ENCODE measurements at regions not wholly inside any gene's neighbourhood (a gene's known extent, or its start where the extent isn't known, plus 50 kb on each side); places are given as distances from the start of the nearest gene placed in this dataset.

DNA sequence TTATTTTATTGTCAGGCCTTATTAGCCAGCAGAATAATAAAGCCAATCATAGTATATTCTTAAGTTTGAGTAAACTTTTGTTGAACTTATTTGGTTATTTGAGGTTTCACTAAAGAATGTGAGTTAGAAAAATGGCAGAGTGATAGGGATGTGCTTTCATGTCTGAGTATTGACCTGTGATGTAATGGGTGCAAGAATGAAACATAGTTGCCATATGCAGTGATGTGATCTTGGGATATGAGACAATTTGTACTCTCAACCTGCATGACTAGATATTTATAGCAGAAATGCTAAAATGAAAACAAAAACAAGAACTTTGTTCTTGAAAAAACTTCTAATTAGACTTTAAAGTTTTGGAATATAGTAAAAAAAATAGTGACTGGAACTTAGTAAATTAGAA lies 97.9 kb downstream of the DISP1 start:
- intact Hi-C loops (cut with DNase I, micrococcal nuclease) = no loop called here
- TF ChIP-seq, protein P1, sequence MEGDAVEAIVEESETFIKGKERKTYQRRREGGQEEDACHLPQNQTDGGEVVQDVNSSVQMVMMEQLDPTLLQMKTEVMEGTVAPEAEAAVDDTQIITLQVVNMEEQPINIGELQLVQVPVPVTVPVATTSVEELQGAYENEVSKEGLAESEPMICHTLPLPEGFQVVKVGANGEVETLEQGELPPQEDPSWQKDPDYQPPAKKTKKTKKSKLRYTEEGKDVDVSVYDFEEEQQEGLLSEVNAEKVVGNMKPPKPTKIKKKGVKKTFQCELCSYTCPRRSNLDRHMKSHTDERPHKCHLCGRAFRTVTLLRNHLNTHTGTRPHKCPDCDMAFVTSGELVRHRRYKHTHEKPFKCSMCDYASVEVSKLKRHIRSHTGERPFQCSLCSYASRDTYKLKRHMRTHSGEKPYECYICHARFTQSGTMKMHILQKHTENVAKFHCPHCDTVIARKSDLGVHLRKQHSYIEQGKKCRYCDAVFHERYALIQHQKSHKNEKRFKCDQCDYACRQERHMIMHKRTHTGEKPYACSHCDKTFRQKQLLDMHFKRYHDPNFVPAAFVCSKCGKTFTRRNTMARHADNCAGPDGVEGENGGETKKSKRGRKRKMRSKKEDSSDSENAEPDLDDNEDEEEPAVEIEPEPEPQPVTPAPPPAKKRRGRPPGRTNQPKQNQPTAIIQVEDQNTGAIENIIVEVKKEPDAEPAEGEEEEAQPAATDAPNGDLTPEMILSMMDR (IDR thresholded peaks at IDR 0.05) = no peak
- peaks cover 6% of the 10 kb centered on the region for H3K4me1 ChIP-seq (ENCODE audit: low read depth)
- peaks cover 11% of the 10 kb centered on the region for H3K9me3 ChIP-seq
- DNase-seq (no peak), ATAC-seq (no peak)
- H3K36me3 ChIP-seq (ENCODE audit: low read depth) = no peaks in the 10 kb centered on the region
- H3K4me3 ChIP-seq = no peak overlapping the region

GRCh38 chr1:222914861-222915632 lies 100.2 kb downstream of the DISP1 start:
- TF ChIP-seq, protein P1 (IDR thresholded peaks at IDR 0.05) = no peak
- intact Hi-C loops (cut with DNase I, micrococcal nuclease) = no loop called here
- peaks cover 12% of the 10 kb centered on the region for H3K9me3 ChIP-seq
- ATAC-seq (no peak), DNase-seq (no peak)
- H3K4me1 ChIP-seq (ENCODE audit: low read depth) = peaks cover 6% of the 10 kb centered on the region
- no peak overlapping the region for H3K4me3 ChIP-seq
- H3K36me3 ChIP-seq (ENCODE audit: low read depth) = no peaks in the 10 kb centered on the region

DNA sequence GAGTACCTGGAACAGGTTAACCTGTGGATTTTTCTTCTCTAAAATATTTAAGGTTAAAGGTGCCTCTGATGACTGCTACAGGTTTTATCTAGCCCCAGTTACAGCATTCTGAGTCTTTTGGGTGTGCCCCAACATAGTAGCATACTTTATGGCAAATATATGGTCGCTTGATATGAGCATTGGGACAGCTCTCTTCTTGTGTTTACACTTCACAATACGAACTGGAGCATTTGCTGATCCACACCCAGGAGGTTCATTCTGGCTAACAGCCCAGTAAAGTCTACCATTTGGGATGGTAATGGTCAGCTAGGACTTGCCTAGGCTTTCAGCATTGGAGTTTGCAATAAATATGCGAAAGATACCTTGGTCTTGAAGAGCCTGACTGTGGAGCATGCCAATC lies 101.3 kb downstream of the DISP1 start:
- Histone ChIP-seq H3K4me3 (no peak overlapping the region), H3K36me3 (ENCODE audit: low read depth) (no peaks in the 10 kb centered on the region), H3K4me1 (ENCODE audit: low read depth) (peaks cover 6% of the 10 kb centered on the region), H3K9me3 (peaks cover 12% of the 10 kb centered on the region)
- ATAC-seq (peak; percentile 80), DNase-seq (peak in 1 of 3 donors; percentile 32)
- intact Hi-C loops (cut with DNase I, micrococcal nuclease) = no loop called here
- TF ChIP-seq, protein P1 (IDR thresholded peaks at IDR 0.05) = no peak

GRCh38 chr1:222918801-222919477 lies 104.1 kb downstream of the DISP1 start:
- Histone ChIP-seq H3K4me3 (no peak overlapping the region), H3K36me3 (ENCODE audit: low read depth) (no peaks in the 10 kb centered on the region), H3K4me1 (ENCODE audit: low read depth) (peaks cover 6% of the 10 kb centered on the region), H3K9me3 (peaks cover 12% of the 10 kb centered on the region)
- intact Hi-C loops (cut with DNase I, micrococcal nuclease) = no loop called here
- TF ChIP-seq, protein P1 (IDR thresholded peaks at IDR 0.05) = no peak
- no peak for DNase-seq
- no peak for ATAC-seq

GRCh38 chr1:222919478-222919865 lies 104.6 kb downstream of the DISP1 start:
- Histone ChIP-seq H3K4me1 (ENCODE audit: low read depth) (peaks cover 6% of the 10 kb centered on the region), H3K9me3 (peaks cover 12% of the 10 kb centered on the region), H3K4me3 (no peak overlapping the region), H3K36me3 (ENCODE audit: low read depth) (no peaks in the 10 kb centered on the region)
- intact Hi-C loops (cut with DNase I, micrococcal nuclease) = no loop called here
- TF ChIP-seq, protein P1 (IDR thresholded peaks at IDR 0.05) = no peak
- DNase-seq = no peak
- ATAC-seq = no peak
